ENCODE measurements at regions not wholly inside any gene's neighbourhood (a gene's known extent, or its start where the extent isn't known, plus 50 kb on each side); places are given as distances from the start of the nearest gene placed in this dataset.
A peak's percentile ranks its signal among the peaks of the same experiment; 100 is the strongest.

GRCh38 chr1:232561381-232561780, 68.6 kb downstream of the SIPA1L2 start:
- dilution Hi-C loops (cut with HindIII; ENCODE audit: low sequenced_read_pairs, unreplicated experiment), result no loop called here
- H4K20me1 ChIP-seq (ENCODE audit: insufficient read depth, low read length), result no peaks in the 10 kb centered on the region
- H3K9me3 ChIP-seq (ENCODE audit: control insufficient read depth, insufficient read depth, low read length), result no peaks in the 10 kb centered on the region

More at GRCh38 chr1:232561381-232561780, 68.6 kb downstream of the SIPA1L2 start:
- no TSS peak for BruUV-seq (replicated peaks)
- Histone ChIP-seq H2AFZ (replicated peaks; ENCODE audit: low read length, poor library complexity) (no peak overlapping the region), H3K9ac (ENCODE audit: low read depth, low read length) (no peak overlapping the region), H3K4me2 (ENCODE audit: low read depth, low read length) (no peak overlapping the region), H2BK5ac (ENCODE audit: low read depth, low read length, poor library complexity, severe bottlenecking) (no peak overlapping the region), H3K4me1 (ENCODE audit: control insufficient read depth, insufficient read depth, low read length) (peaks cover 3% of the 10 kb centered on the region; the same call in 1 of the 2 replicates), H3K79me1 (ENCODE audit: low read depth in 1 of 2, low read length in 2 of 2) (0 out of 4 replicates have a peak, but pooled peaks cover under 1% of the 10 kb centered on the region in 2 experiments), H4K8ac (ENCODE audit: low read depth in 2 of 2, low read length in 2 of 2) (no peak overlapping the region), H3K27ac (ENCODE audit: insufficient read depth, low read length) (no peak overlapping the region), H3K9me1 (ENCODE audit: insufficient read depth, low read length) (no peaks in the 10 kb centered on the region), H2BK120ac (ENCODE audit: low read depth, low read length) (no peak overlapping the region), H2BK20ac (ENCODE audit: low read depth, low read length) (no peak overlapping the region), H3K4ac (ENCODE audit: low read depth, low read length) (no peak overlapping the region), H2AK9ac (replicated peaks; ENCODE audit: low read depth, low read length, poor library complexity) (no peak overlapping the region), H3K27me3 (ENCODE audit: control insufficient read depth, insufficient read depth, low read length) (no peaks in the 10 kb centered on the region), H3K23ac (ENCODE audit: low read depth, low read length) (no peak overlapping the region), H3K36me3 (ENCODE audit: control insufficient read depth, insufficient read depth, low read length) (no peaks in the 10 kb centered on the region; the same call in 1 of the 2 replicates), H3K56ac (ENCODE audit: extremely low read depth, insufficient read depth, low read length) (no peak overlapping the region), H2AK5ac (ENCODE audit: low read depth, low read length) (no peak overlapping the region), H2BK15ac (ENCODE audit: low read depth, low read length) (0 out of 3 replicates have a peak overlapping the region, but pooled peaks have one; percentile 7), H3K4me3 (ENCODE audit: insufficient read depth, low read depth, low read length) (no peak overlapping the region), H4K5ac (ENCODE audit: low read depth, low read length) (no peak overlapping the region), H4K91ac (ENCODE audit: insufficient read depth, low read depth, low read length) (no peak overlapping the region), H3K14ac (replicated peaks; ENCODE audit: low read depth, low read length) (no peak overlapping the region), H3K18ac (ENCODE audit: low read depth, low read length) (no peak overlapping the region)
- TF ChIP-seq ELK1 (IDR thresholded peaks at IDR 0.05; ENCODE audit: borderline replicate concordance, low read depth, low read length) (no peak), RFX5 (IDR thresholded peaks at IDR 0.05; ENCODE audit: low read depth, low read length) (no peak), SMC3 (IDR thresholded peaks at IDR 0.05; ENCODE audit: low read depth, low read length) (no peak), CEBPB (IDR thresholded peaks at IDR 0.05; ENCODE audit: low read depth, low read length) (no peak), RCOR1 (IDR thresholded peaks at IDR 0.05; ENCODE audit: insufficient replicate concordance, low read length) (no peak), MAFK (IDR thresholded peaks at IDR 0.05; ENCODE audit: low read depth, low read length) (no peak), USF2 (IDR thresholded peaks at IDR 0.05; ENCODE audit: low read depth, low read length) (no peak), CTCF (conservative IDR thresholded peaks at IDR 0.05; ENCODE audit: low read depth, low read length) (no peak), FOS (IDR thresholded peaks at IDR 0.05; ENCODE audit: low read depth, low read length) (no peak), MAZ (IDR thresholded peaks at IDR 0.05; ENCODE audit: borderline replicate concordance, low read depth, low read length) (no peak), POLR2A (IDR thresholded peaks at IDR 0.05; ENCODE audit: low read depth, low read length) (no peak), RAD21 (IDR thresholded peaks at IDR 0.05; ENCODE audit: low read length) (no peak), MXI1 (IDR thresholded peaks at IDR 0.05; ENCODE audit: borderline replicate concordance, low read depth, low read length) (no peak), BHLHE40 (IDR thresholded peaks at IDR 0.05; ENCODE audit: low read depth, low read length) (no peak), CHD1 (IDR thresholded peaks at IDR 0.05; ENCODE audit: low read depth, low read length) (no peak)
- ATAC-seq (ENCODE audit: low read depth) (no peak), DNase-seq (no peak)
- intact Hi-C loops (cut with micrococcal nuclease), result no loop called here
- POLR2A ChIA-PET (ENCODE audit: unreplicated experiment), result no interaction called here
- in situ Hi-C loops (cut with MboI; ENCODE audit: low sequenced_read_pairs), result no loop called here
- WGBS, 2 experiments (ENCODE audit: extremely low coverage in 2 of 2, insufficient read length in 1 of 2), result no CpG with 5 or more reads among the region's 2 CpGs
- CTCF ChIA-PET, result no interaction called here

Measured in IMR-90 (cell line).